Naive thymus-derived CD8-positive, alpha-beta T cell (primary cell): ENCODE measurements at regions not wholly inside any gene's neighbourhood (a gene's known extent, or its start where the extent isn't known, plus 50 kb on each side); places are given as distances from the start of the nearest gene placed in this dataset.
A peak's percentile ranks its signal among the peaks of the same experiment; 100 is the strongest.

Experiments used
- ATAC-seq, 2 donors: fragments of 150-1000 bp; cut with Tn5 transposase in 1 of 2; sonication (Bioruptor Pico), chemical (Tn5 transposase) in 1 of 2; 1 replicate in 1 of 2; 2 replicates in 1 of 2; pipeline ENCODE4 v1.10.0; 2021; ENCODE audit warnings: mild to moderate bottlenecking in 2 of 2, moderate library complexity in 2 of 2
- POLR2A ChIA-PET: fragments of 350-600 bp; sonication (Branson Sonifier 250); formaldehyde crosslinking; loops from one replicate; lab custom pipeline; 2021; ENCODE audit warnings: antibody characterized with exemption; lab: Charles Lee
- DNase-seq, 10 donors: peaks; one replicate each; pipeline versions ENCODE4 v3.0.0 to v3.0.0-alpha.2; 2020 to 2022
- H3K27ac Mint-ChIP-seq, 10 donors: one replicate each; pipeline ENCODE4 v1.8.0; 2020 to 2022; ENCODE audit warnings: mild to moderate bottlenecking in 10 of 10, mixed read lengths in 10 of 10, moderate library complexity in 4 of 10, inconsistent platforms in 1 of 10
- H3K27me3 Mint-ChIP-seq, 5 donors: one replicate each; pipeline ENCODE4 v1.8.0; 2021 to 2022; ENCODE audit warnings: mixed read lengths in 5 of 5
- H3K36me3 Mint-ChIP-seq, 3 donors: one replicate each; pipeline ENCODE4 v1.8.0; 2020 to 2022; ENCODE audit warnings: mixed read lengths in 3 of 3, mild to moderate bottlenecking in 2 of 3, inconsistent platforms in 1 of 3
- H3K4me1 Mint-ChIP-seq, 4 donors: one replicate each; pipeline ENCODE4 v1.8.0; 2021 to 2022; ENCODE audit warnings: mixed read lengths in 4 of 4
- H3K4me3 Mint-ChIP-seq, 10 donors: one replicate each; pipeline ENCODE4 v1.8.0; 2020 to 2022; ENCODE audit warnings: mild to moderate bottlenecking in 10 of 10, mixed read lengths in 10 of 10, moderate library complexity in 6 of 10, inconsistent platforms in 1 of 10
- H3K9me3 Mint-ChIP-seq, 9 donors: one replicate each; pipeline ENCODE4 v1.8.0; 2020 to 2022; ENCODE audit warnings: mixed read lengths in 9 of 9, mild to moderate bottlenecking in 3 of 9, inconsistent platforms in 1 of 9, moderate library complexity in 1 of 9

DNA sequence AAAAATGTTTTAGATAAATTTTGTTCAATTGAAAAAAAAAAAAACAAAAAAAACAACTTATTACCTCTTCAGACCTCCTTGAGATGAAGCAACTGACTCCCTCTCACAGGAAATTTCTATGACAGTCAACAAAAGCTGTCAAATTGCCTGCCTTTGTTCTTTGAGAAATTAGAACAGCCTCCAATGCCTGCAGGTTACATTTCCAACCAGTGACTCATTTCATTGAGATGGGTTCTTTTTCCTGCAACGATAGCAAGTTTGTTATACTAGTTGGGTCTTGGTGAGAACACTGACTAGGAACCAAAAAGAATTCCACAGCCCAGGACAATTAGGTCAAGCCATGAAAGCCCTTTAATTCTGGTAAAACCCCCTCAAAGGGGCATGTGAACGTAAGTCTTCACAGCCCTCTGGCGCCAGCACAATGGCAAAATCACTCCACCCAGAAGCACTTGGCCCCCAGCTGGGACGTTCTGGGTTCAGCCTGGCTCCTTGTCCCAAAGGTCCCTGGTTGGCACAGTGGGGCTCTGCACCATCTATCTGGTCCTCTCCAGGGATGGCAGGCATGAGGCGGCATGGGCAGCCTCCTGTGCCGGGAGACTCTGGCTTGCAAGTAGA, 87.0 kb downstream of the SPP2 start:
- Mint-ChIP-seq H3K4me1 (peaks cover 20 to 31% (median 30%) of the 10 kb centered on the region in 4 donors), H3K36me3 (no peaks in the 10 kb centered on the region), H3K4me3 (peak overlapping the region in 3 of 10 donors; percentile 2 to 15 (median 11)), H3K9me3 (no peaks in the 10 kb centered on the region), H3K27ac (peak overlapping the region in 7 of 10 donors; percentile 32 to 72 (median 61)), H3K27me3 (peaks cover 0 to 1% (median 0%) of the 10 kb centered on the region in 5 donors)
- POLR2A ChIA-PET = interaction anchor here (0.7 to 5.0 kb wide), 5 partner anchors 14 to 1849 kb away, joined by 3 to 43 read pairs (median 3); partner anchors contain the start of gene ARL4C
- DNase-seq = peak in 4 of 10 donors; percentile 5 to 28 (median 24)
- peak; percentile 71 to 74 for ATAC-seq

DNA sequence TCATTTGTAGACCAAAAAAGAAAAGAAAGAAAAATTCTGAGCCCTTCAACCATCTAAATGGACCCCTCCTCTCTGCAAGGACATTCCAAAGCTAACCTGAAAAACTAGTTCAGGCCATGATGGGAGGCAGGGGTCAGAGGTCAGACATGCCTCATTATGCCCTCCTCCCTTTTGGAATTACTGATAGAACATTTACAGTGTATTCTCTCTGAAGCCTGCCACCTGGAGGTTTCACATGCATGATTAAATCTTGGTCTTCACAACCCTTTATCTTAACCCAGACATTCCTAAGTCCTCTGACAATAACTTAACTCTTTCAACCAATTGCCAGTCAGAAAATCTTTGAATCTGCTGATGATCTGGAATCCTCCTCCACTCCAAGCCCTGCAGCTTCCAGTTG, 86.0 kb downstream of the SPP2 start:
- Mint-ChIP-seq H3K4me3 (peak overlapping the region in 2 of 10 donors; percentile 8 to 23), H3K27ac (peak overlapping the region in 6 of 10 donors; percentile 16 to 82 (median 74)), H3K27me3 (peaks cover 0 to 3% (median 0%) of the 10 kb centered on the region in 5 donors), H3K4me1 (peaks cover 20 to 30% (median 29%) of the 10 kb centered on the region in 4 donors), H3K36me3 (no peaks in the 10 kb centered on the region), H3K9me3 (no peaks in the 10 kb centered on the region)
- DNase-seq (no peak), ATAC-seq (no peak)
- POLR2A ChIA-PET = interaction anchor here (1.0 to 5.0 kb wide), 7 partner anchors 154 to 360 kb away, joined by 3 to 43 read pairs (median 3); partner anchors contain the start of gene ARL4C

DNA sequence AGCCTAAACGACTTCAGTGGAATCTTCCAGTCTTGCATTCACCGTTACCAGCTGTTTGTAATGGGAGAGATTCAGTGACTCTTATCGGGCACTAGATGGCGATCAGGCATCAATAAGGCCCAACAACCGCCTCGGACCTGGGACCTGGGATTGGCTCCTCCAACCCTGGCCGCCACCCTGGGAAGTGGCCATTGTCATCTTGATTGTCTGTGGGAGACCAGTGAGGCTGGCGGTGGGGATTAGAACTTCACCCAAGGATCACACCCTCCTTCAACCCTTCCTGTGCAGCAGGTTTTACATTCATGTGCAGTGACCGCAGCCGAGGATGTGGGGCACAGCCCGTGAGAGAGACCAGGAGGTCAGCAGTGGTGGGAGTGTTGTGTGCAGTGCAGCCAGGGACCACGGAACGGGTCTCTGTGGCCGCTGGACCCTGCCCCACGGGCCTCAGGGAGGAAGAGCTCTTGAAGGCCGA, 85.3 kb downstream of the SPP2 start:
- peak overlapping the region in 8 of 10 donors; percentile 22 to 88 (median 52) for H3K27ac Mint-ChIP-seq
- POLR2A ChIA-PET = interaction anchor here (0.6 to 5.0 kb wide), 11 partner anchors 153 to 365 kb away, joined by 3 to 43 read pairs (median 3); partner anchors contain the start of gene ARL4C
- H3K27me3 Mint-ChIP-seq = peaks cover 0 to 6% (median 0%) of the 10 kb centered on the region in 5 donors
- peaks cover 22 to 30% (median 29%) of the 10 kb centered on the region in 4 donors for H3K4me1 Mint-ChIP-seq
- ATAC-seq (peak; percentile 68 to 73), DNase-seq (peak; percentile 6 to 71 (median 36))
- H3K9me3 Mint-ChIP-seq = no peaks in the 10 kb centered on the region
- H3K4me3 Mint-ChIP-seq = peak overlapping the region in 1 of 10 donors; percentile 32
- no peaks in the 10 kb centered on the region for H3K36me3 Mint-ChIP-seq

DNA sequence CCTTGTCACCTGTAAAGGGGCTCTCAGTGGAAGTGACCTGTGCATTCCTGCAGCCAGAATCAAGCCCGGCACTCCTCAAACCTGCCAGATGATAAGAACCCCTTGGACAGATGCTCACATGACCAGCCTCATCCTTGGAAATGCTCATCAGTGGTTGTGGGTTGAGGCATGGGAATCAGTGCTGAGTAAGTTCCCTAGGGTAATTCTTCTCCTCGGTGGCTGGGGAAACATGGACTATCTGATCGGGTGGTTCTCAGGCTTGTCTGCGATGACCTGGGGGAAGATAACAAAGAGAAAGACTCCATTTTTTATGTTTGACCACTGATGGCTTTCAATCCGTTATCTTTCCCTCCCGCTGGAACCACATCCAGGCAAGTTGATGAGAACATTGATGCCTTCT, 84.0 kb downstream of the SPP2 start:
- POLR2A ChIA-PET = interaction anchor here (0.6 kb wide), 1 partner anchor 66 kb away, joined by 3 read pairs; no protein-coding TSS in a partner anchor
- DNase-seq = no peak
- Mint-ChIP-seq H3K9me3 (no peaks in the 10 kb centered on the region), H3K27me3 (peaks cover 0 to 6% (median 0%) of the 10 kb centered on the region in 5 donors), H3K27ac (no peak overlapping the region), H3K4me3 (no peak overlapping the region), H3K36me3 (no peaks in the 10 kb centered on the region), H3K4me1 (peaks cover 23 to 30% (median 29%) of the 10 kb centered on the region in 4 donors)
- ATAC-seq = no peak

DNA sequence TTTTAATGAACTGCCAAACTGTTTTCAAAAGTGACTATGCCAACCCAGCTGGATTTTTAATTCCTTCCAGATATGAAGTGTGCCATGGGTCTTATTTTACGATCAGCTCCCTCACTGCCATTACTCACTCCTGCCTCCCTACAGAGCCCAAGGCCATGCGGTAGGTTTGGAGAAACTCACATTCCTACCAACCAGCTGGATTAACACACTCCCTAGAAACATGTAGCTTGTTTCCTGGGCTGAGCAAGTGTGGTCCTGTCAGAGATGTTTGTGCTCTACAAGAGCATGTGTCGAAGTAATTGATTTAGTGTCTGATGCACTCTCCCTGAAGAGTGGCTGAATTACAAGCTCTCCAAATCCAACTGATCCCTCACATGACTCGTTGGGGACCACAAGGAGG, 82.5 kb downstream of the SPP2 start:
- Mint-ChIP-seq H3K27ac (peak overlapping the region in 1 of 10 donors; percentile 70), H3K36me3 (no peaks in the 10 kb centered on the region), H3K4me1 (peaks cover 26 to 35% (median 31%) of the 10 kb centered on the region in 4 donors), H3K4me3 (no peak overlapping the region), H3K9me3 (no peaks in the 10 kb centered on the region), H3K27me3 (peaks cover 0 to 6% (median 0%) of the 10 kb centered on the region in 5 donors)
- DNase-seq (no peak), ATAC-seq (no peak)
- POLR2A ChIA-PET = interaction anchor here (1.1 kb wide), 1 partner anchor 15 kb away, joined by 3 read pairs; no protein-coding TSS in a partner anchor

DNA sequence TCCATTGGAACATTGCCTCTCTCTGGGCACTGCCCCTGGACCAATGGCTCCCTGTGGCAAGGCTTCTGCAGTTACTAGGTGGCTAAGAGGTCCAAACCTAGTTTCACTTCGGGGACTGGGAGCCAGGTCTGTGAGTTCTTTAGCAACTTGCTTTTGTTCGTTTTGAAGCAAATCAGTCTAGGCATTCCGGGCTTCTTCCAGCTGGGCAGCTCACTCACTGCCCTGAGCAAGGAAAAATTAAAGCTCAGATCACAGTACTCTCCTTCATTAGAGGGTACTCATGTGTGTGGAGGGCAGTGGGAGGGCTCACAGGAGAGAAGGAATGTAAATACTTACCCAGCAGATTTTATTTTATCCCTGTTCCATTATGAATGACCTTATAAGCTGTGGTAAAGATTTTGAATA, 80.3 kb downstream of the SPP2 start:
- POLR2A ChIA-PET = no interaction called here
- ATAC-seq (no peak), DNase-seq (no peak)
- no peaks in the 10 kb centered on the region for H3K36me3 Mint-ChIP-seq
- peak overlapping the region in 2 of 10 donors; percentile 18 to 38 for H3K27ac Mint-ChIP-seq
- peaks cover 0 to 6% (median 0%) of the 10 kb centered on the region in 5 donors for H3K27me3 Mint-ChIP-seq
- H3K4me3 Mint-ChIP-seq = no peak overlapping the region
- peaks cover 6 to 17% (median 14%) of the 10 kb centered on the region in 4 donors for H3K4me1 Mint-ChIP-seq
- no peaks in the 10 kb centered on the region for H3K9me3 Mint-ChIP-seq

DNA sequence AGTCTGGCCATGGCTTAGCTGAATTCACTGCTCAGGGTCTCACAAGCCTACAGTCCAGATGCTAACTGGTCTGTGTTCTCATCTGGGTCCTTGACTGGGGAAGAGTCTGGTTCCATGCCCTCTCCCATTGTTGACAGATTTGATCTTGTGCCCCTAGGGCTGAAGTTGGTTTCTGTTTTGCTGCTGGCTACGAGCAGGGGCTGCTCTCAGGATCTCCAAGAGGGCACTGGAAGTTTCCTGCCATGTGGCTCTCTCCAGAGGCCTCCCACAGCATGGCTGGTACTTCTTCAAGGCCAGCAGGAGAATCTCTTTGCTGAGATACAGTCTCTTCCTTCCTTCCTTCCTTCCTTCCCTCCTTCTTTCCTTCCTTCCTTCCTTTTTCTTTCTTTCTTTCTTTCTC, 78.1 kb downstream of the SPP2 start:
- peaks cover 0 to 16% (median 7%) of the 10 kb centered on the region in 4 donors for H3K4me1 Mint-ChIP-seq
- H3K9me3 Mint-ChIP-seq = no peaks in the 10 kb centered on the region
- POLR2A ChIA-PET = no interaction called here
- DNase-seq (no peak), ATAC-seq (no peak)
- peaks cover 0 to 6% (median 0%) of the 10 kb centered on the region in 5 donors for H3K27me3 Mint-ChIP-seq
- no peak overlapping the region for H3K4me3 Mint-ChIP-seq
- H3K27ac Mint-ChIP-seq = peak overlapping the region in 2 of 10 donors; percentile 47 to 82
- no peaks in the 10 kb centered on the region for H3K36me3 Mint-ChIP-seq
